Nephron progenitor cell (in vitro differentiated cells): ENCODE measurements at regions not wholly inside any gene's neighbourhood (a gene's known extent, or its start where the extent isn't known, plus 50 kb on each side); places are given as distances from the start of the nearest gene placed in this dataset.

Experiments used
- DNase-seq: peaks from one replicate; pipeline ENCODE4 v3.0.0; 2021
- H3K27ac Mint-ChIP-seq: 2 replicates; pipeline ENCODE4 v1.8.0; 2021; ENCODE audit warnings: mild to moderate bottlenecking, moderate library complexity, mixed read lengths
- H3K27me3 Mint-ChIP-seq: 2 replicates; pipeline ENCODE4 v1.8.0; 2021; ENCODE audit warnings: mild to moderate bottlenecking, low read depth, mixed read lengths; ENCODE audit not compliant: poor library complexity
- H3K36me3 Mint-ChIP-seq: 2 replicates; pipeline ENCODE4 v1.8.0; 2021; ENCODE audit warnings: low read depth, mixed read lengths
- H3K4me1 Mint-ChIP-seq: 2 replicates; pipeline ENCODE4 v1.8.0; 2021; ENCODE audit warnings: mixed read lengths
- H3K4me3 Mint-ChIP-seq: 2 replicates; pipeline ENCODE4 v1.8.0; 2021; ENCODE audit warnings: mild to moderate bottlenecking, moderate library complexity, mixed read lengths
- H3K9me3 Mint-ChIP-seq: 2 replicates; pipeline ENCODE4 v1.8.0; 2021; ENCODE audit warnings: mild to moderate bottlenecking, moderate library complexity, mixed read lengths
- CTCF ChIP-seq: fragments of 200-600 bp; sonication (generic); IDR thresholded peaks from 2 replicates; pipeline ENCODE4 v1.5.0; 2021; ENCODE audit warnings: antibody characterized with exemption

- Mint-ChIP-seq H3K27ac (no peak overlapping the region), H3K36me3 (no peaks in the 10 kb centered on the region), H3K27me3 (peaks cover 3% of the 10 kb centered on the region), H3K4me3 (no peak overlapping the region), H3K4me1 (no peaks in the 10 kb centered on the region), H3K9me3 (peaks cover 7% of the 10 kb centered on the region)
- no peak for TF ChIP-seq CTCF
- no peak for DNase-seq
Observed at GRCh38 chr9:28249424-28249823, 676.1 kb upstream of the C9orf72 start.

- Mint-ChIP-seq H3K4me3 (no peak overlapping the region), H3K36me3 (no peaks in the 10 kb centered on the region), H3K27me3 (peaks cover 3% of the 10 kb centered on the region), H3K4me1 (no peaks in the 10 kb centered on the region), H3K9me3 (no peaks in the 10 kb centered on the region), H3K27ac (no peak overlapping the region)
- TF ChIP-seq CTCF = no peak
- no peak for DNase-seq
Observed at GRCh38 chr9:28255174-28255573, 681.9 kb upstream of the C9orf72 start.

- Mint-ChIP-seq H3K36me3 (no peaks in the 10 kb centered on the region), H3K27ac (no peak overlapping the region), H3K9me3 (no peaks in the 10 kb centered on the region), H3K4me1 (no peaks in the 10 kb centered on the region), H3K4me3 (no peak overlapping the region), H3K27me3 (no peaks in the 10 kb centered on the region)
- no peak for DNase-seq
- no peak for TF ChIP-seq CTCF
Observed at GRCh38 chr9:28260330-28260729, 687.0 kb upstream of the C9orf72 start.

GRCh38 chr9:28264368-28264767 is 691.1 kb upstream of the C9orf72 start:
- no peak for TF ChIP-seq CTCF
- H3K36me3 Mint-ChIP-seq = no peaks in the 10 kb centered on the region
- H3K27me3 Mint-ChIP-seq = no peaks in the 10 kb centered on the region
- H3K4me3 Mint-ChIP-seq = no peak overlapping the region
- H3K27ac Mint-ChIP-seq = no peak overlapping the region
- no peak for DNase-seq
- no peaks in the 10 kb centered on the region for H3K9me3 Mint-ChIP-seq
- H3K4me1 Mint-ChIP-seq = no peaks in the 10 kb centered on the region

- Mint-ChIP-seq H3K27ac (no peak overlapping the region), H3K27me3 (no peaks in the 10 kb centered on the region), H3K36me3 (no peaks in the 10 kb centered on the region), H3K9me3 (no peaks in the 10 kb centered on the region), H3K4me3 (no peak overlapping the region), H3K4me1 (peaks cover 5% of the 10 kb centered on the region)
- no peak for DNase-seq
- no peak for TF ChIP-seq CTCF
Observed at GRCh38 chr9:28267351-28267750, 694.1 kb upstream of the C9orf72 start.

- no peak overlapping the region for H3K4me3 Mint-ChIP-seq
- peaks cover under 1% of the 10 kb centered on the region for H3K9me3 Mint-ChIP-seq
- no peak for TF ChIP-seq CTCF
- no peaks in the 10 kb centered on the region for H3K36me3 Mint-ChIP-seq
- no peak overlapping the region for H3K27ac Mint-ChIP-seq
- peaks cover 10% of the 10 kb centered on the region for H3K4me1 Mint-ChIP-seq
- DNase-seq = no peak
- H3K27me3 Mint-ChIP-seq = no peaks in the 10 kb centered on the region
Observed at GRCh38 chr9:28270156-28270555, 696.9 kb upstream of the C9orf72 start.
